ENCODE measurements at regions not wholly inside any gene's neighbourhood (a gene's known extent, or its start where the extent isn't known, plus 50 kb on each side); places are given as distances from the start of the nearest gene placed in this dataset.

GRCh38 chr13:33910255-33910654 is 92.3 kb downstream of the RFC3 start:
- TF ChIP-seq, protein P1, sequence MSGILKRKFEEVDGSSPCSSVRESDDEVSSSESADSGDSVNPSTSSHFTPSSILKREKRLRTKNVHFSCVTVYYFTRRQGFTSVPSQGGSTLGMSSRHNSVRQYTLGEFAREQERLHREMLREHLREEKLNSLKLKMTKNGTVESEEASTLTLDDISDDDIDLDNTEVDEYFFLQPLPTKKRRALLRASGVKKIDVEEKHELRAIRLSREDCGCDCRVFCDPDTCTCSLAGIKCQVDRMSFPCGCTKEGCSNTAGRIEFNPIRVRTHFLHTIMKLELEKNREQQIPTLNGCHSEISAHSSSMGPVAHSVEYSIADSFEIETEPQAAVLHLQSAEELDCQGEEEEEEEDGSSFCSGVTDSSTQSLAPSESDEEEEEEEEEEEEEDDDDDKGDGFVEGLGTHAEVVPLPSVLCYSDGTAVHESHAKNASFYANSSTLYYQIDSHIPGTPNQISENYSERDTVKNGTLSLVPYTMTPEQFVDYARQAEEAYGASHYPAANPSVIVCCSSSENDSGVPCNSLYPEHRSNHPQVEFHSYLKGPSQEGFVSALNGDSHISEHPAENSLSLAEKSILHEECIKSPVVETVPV (CRISPR knock-in tag; IDR thresholded peaks at IDR 0.05), result no peak
- no peak for TF ChIP-seq BACH2 (CRISPR knock-in tag; IDR thresholded peaks at IDR 0.05; ENCODE audit: borderline replicate concordance)
- no peak for TF ChIP-seq SNAI2 (CRISPR knock-in tag; IDR thresholded peaks at IDR 0.05)
- TF ChIP-seq ESRRG (CRISPR knock-in tag; IDR thresholded peaks at IDR 0.05), result no peak
- TF ChIP-seq OSR1 (CRISPR knock-in tag; IDR thresholded peaks at IDR 0.05), result no peak
- no peak for TF ChIP-seq TCF4 (CRISPR knock-in tag; IDR thresholded peaks at IDR 0.05; ENCODE audit: borderline replicate concordance)
- no peak for TF ChIP-seq ISL1 (CRISPR knock-in tag; IDR thresholded peaks at IDR 0.05)
- TF ChIP-seq CSDC2 (CRISPR knock-in tag; IDR thresholded peaks at IDR 0.05), result no peak
- TF ChIP-seq ZNF565 (CRISPR knock-in tag; conservative IDR thresholded peaks at IDR 0.05; ENCODE audit: low read depth), result no peak
- no peak for TF ChIP-seq ZC3H10 (CRISPR knock-in tag; IDR thresholded peaks at IDR 0.05)
- TF ChIP-seq ARNTL (CRISPR knock-in tag; IDR thresholded peaks at IDR 0.05; ENCODE audit: borderline replicate concordance, low read depth), result no peak
- TF ChIP-seq, protein P2, sequence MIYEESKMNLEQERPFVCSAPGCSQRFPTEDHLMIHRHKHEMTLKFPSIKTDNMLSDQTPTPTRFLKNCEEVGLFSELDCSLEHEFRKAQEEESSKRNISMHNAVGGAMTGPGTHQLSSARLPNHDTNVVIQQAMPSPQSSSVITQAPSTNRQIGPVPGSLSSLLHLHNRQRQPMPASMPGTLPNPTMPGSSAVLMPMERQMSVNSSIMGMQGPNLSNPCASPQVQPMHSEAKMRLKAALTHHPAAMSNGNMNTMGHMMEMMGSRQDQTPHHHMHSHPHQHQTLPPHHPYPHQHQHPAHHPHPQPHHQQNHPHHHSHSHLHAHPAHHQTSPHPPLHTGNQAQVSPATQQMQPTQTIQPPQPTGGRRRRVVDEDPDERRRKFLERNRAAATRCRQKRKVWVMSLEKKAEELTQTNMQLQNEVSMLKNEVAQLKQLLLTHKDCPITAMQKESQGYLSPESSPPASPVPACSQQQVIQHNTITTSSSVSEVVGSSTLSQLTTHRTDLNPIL (CRISPR knock-in tag; IDR thresholded peaks at IDR 0.05; ENCODE audit: low read depth), result no peak
- TF ChIP-seq RARB (CRISPR knock-in tag; IDR thresholded peaks at IDR 0.05), result no peak
- no peak for TF ChIP-seq PATZ1 (CRISPR knock-in tag; IDR thresholded peaks at IDR 0.05; ENCODE audit: borderline replicate concordance)
- no peak for TF ChIP-seq POU6F1 (CRISPR knock-in tag; IDR thresholded peaks at IDR 0.05; ENCODE audit: borderline replicate concordance, low read depth)
- TF ChIP-seq ZFP30 (CRISPR knock-in tag; IDR thresholded peaks at IDR 0.05), result no peak
- ATAC-seq, result no peak

DNA sequence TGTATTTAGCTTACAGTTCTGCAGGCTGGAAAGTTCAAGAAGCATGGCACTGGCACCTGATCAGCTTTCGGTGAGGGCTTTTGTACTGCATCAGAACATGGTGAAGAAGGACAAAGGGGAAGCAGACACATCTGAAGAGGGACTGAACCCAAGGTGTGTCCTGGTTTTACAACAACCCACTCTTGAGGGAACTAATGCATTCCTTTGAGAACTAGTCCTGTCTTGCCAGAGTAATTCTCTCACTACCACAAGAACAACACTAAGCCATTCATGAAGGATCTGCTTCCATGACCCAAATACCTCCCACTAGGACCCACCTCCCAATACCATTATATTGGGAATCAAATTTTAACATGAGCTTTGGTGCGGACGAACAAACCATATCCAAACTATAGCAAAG is 93.6 kb downstream of the RFC3 start:
- TF ChIP-seq ARNTL (CRISPR knock-in tag; IDR thresholded peaks at IDR 0.05; ENCODE audit: borderline replicate concordance, low read depth), result no peak
- TF ChIP-seq RARB (CRISPR knock-in tag; IDR thresholded peaks at IDR 0.05), result no peak
- TF ChIP-seq PPARA (CRISPR knock-in tag; IDR thresholded peaks at IDR 0.05; ENCODE audit: borderline replicate concordance), result no peak
- no peak for TF ChIP-seq SNAI2 (CRISPR knock-in tag; IDR thresholded peaks at IDR 0.05)
- no peak for TF ChIP-seq ZFP30 (CRISPR knock-in tag; IDR thresholded peaks at IDR 0.05)
- TF ChIP-seq TSHZ2 (CRISPR knock-in tag; IDR thresholded peaks at IDR 0.05), result no peak
- TF ChIP-seq ISL1 (CRISPR knock-in tag; IDR thresholded peaks at IDR 0.05), result no peak
- TF ChIP-seq ESRRG (CRISPR knock-in tag; IDR thresholded peaks at IDR 0.05), result no peak
- TF ChIP-seq TCF4 (CRISPR knock-in tag; IDR thresholded peaks at IDR 0.05; ENCODE audit: borderline replicate concordance), result no peak
- no peak for TF ChIP-seq ZFP3 (CRISPR knock-in tag; IDR thresholded peaks at IDR 0.05)
- no peak for TF ChIP-seq BACH2 (CRISPR knock-in tag; IDR thresholded peaks at IDR 0.05; ENCODE audit: borderline replicate concordance)
- TF ChIP-seq ZNF8 (CRISPR knock-in tag; IDR thresholded peaks at IDR 0.05), result no peak
- no peak for TF ChIP-seq ZNF565 (CRISPR knock-in tag; conservative IDR thresholded peaks at IDR 0.05; ENCODE audit: low read depth)
- TF ChIP-seq ZNF70 (CRISPR knock-in tag; IDR thresholded peaks at IDR 0.05), result no peak
- TF ChIP-seq POU6F1 (CRISPR knock-in tag; IDR thresholded peaks at IDR 0.05; ENCODE audit: borderline replicate concordance, low read depth), result no peak
- TF ChIP-seq TOX (CRISPR knock-in tag; IDR thresholded peaks at IDR 0.05; ENCODE audit: borderline replicate concordance), result no peak
- TF ChIP-seq CSDC2 (CRISPR knock-in tag; IDR thresholded peaks at IDR 0.05), result no peak
- no peak for ATAC-seq

All from SK-N-SH treated with all-trans-retinoic acid at 6 μM for 48 hours (cell line).